ENCODE measurements at regions not wholly inside any gene's neighbourhood (a gene's known extent, or its start where the extent isn't known, plus 50 kb on each side); places are given as distances from the start of the nearest gene placed in this dataset.

GRCh38 chr4:23061431-23061830 is 368.7 kb downstream of the GBA3 start:
- no peak for DNase-seq (ENCODE audit: low spot score)
- no peak overlapping the region for H3K27ac ChIP-seq
- TF ChIP-seq, protein P1, sequence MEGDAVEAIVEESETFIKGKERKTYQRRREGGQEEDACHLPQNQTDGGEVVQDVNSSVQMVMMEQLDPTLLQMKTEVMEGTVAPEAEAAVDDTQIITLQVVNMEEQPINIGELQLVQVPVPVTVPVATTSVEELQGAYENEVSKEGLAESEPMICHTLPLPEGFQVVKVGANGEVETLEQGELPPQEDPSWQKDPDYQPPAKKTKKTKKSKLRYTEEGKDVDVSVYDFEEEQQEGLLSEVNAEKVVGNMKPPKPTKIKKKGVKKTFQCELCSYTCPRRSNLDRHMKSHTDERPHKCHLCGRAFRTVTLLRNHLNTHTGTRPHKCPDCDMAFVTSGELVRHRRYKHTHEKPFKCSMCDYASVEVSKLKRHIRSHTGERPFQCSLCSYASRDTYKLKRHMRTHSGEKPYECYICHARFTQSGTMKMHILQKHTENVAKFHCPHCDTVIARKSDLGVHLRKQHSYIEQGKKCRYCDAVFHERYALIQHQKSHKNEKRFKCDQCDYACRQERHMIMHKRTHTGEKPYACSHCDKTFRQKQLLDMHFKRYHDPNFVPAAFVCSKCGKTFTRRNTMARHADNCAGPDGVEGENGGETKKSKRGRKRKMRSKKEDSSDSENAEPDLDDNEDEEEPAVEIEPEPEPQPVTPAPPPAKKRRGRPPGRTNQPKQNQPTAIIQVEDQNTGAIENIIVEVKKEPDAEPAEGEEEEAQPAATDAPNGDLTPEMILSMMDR (IDR thresholded peaks at IDR 0.05) = no peak
- no peak overlapping the region for H3K4me3 ChIP-seq

DNA sequence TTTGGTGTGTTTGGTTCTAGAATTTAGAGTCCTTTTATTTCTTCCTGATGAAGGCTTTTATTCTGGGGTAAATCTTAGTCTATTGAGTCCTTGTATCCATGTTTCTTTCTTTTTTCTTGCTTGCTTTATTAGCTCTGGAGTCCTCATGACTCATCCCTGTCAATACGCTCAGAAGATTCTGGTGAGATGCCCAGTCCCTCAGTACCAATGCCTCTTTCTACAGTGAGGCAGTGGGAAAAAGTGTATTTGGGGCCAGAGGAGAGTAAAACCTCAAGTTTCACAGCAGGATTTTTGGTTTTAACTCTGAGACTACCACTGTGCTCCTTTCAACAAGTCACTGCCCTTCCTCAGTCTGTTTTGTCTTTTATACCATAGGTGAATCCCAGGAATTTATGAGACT is 368.0 kb downstream of the GBA3 start:
- Histone ChIP-seq H3K27ac (no peak overlapping the region), H3K4me3 (no peak overlapping the region)
- no peak for DNase-seq (ENCODE audit: low spot score)
- TF ChIP-seq, protein P1 (IDR thresholded peaks at IDR 0.05) = no peak

DNA sequence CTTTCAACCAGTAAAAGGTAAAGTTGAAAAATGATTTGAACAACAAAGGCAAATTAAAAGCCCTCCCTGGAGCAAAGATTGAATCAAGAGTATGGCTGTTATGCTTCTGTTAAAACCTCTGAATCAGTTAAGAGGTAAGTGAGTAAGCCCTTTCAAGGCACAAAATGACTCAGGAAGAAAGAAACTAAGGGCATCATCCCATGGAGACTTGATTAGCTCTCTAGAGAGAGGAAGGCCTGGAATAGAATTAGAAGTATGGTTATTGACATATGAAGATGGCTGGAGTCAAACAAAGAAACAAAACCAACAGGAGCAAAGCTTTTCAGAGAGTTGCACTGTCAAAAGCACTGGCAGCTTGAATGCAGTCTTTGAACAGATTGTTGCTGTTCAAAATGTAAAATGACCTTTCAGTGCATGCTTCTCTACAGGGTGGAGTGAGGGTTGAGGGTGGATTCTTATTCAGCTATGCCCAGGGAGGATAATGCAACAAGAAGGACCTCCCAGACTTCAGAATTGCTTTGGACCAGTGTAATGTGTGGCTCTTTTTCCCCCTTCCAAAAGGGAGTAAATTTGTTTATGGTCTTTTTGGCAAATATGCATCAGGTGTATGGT is 365.5 kb downstream of the GBA3 start:
- TF ChIP-seq, protein P1 (IDR thresholded peaks at IDR 0.05) = no peak
- H3K27ac ChIP-seq = no peak overlapping the region
- no peak for DNase-seq (ENCODE audit: low spot score)
- no peak overlapping the region for H3K4me3 ChIP-seq

GRCh38 chr4:23041501-23041900 is 348.8 kb downstream of the GBA3 start:
- H3K4me3 ChIP-seq = no peak overlapping the region
- no peak for DNase-seq (ENCODE audit: low spot score)
- no peak overlapping the region for H3K27ac ChIP-seq
- TF ChIP-seq, protein P1 (IDR thresholded peaks at IDR 0.05) = no peak

- DNase-seq (ENCODE audit: low spot score) = no peak
- no peak overlapping the region for H3K4me3 ChIP-seq
- H3K27ac ChIP-seq = no peak overlapping the region
- TF ChIP-seq, protein P1 (IDR thresholded peaks at IDR 0.05) = no peak
Observed at GRCh38 chr4:23040539-23040938, 347.8 kb downstream of the GBA3 start.

DNA sequence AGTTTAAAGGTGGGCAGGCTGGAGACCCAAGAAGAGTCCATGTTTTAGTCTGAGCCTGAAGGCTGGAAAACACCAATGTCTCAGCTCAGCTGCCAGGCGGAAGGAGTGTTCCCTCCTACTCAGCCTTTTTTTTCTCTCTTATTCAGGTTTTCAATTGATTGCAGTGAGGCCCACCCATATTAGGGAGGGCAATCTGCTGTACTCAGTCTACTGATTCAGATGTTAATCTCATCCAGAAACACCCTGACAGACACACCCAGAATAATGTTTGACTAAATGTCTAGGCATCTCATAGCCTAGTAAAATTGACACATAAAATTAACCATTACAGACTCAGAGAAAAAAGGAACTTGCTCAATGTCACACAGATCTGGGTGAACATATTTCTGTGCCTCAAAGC is 347.1 kb downstream of the GBA3 start:
- Histone ChIP-seq H3K4me3 (no peak overlapping the region), H3K27ac (no peak overlapping the region)
- TF ChIP-seq, protein P1 (IDR thresholded peaks at IDR 0.05) = no peak
- DNase-seq (ENCODE audit: low spot score) = no peak

- no peak overlapping the region for H3K4me3 ChIP-seq
- TF ChIP-seq, protein P1 (IDR thresholded peaks at IDR 0.05) = no peak
- no peak overlapping the region for H3K27ac ChIP-seq
- no peak for DNase-seq (ENCODE audit: low spot score)
Observed at GRCh38 chr4:23038626-23039491, 346.1 kb downstream of the GBA3 start.

All from coronary artery (tissue), 2 donors.